IPS-15b (cell line): ENCODE measurements at regions not wholly inside any gene's neighbourhood (a gene's known extent, or its start where the extent isn't known, plus 50 kb on each side); places are given as distances from the start of the nearest gene placed in this dataset.

Source experiments
- H3K27me3 ChIP-seq: one replicate; pipeline ENCODE4 v1.6.1; 2013; ENCODE audit warnings: low read length; ENCODE audit not compliant: control insufficient read depth, insufficient read depth
- H3K36me3 ChIP-seq: one replicate; pipeline ENCODE4 v1.6.1; 2013; ENCODE audit warnings: low read length; ENCODE audit not compliant: control insufficient read depth, insufficient read depth
- H3K4me1 ChIP-seq: one replicate; pipeline ENCODE4 v1.6.1; 2013; ENCODE audit warnings: mild to moderate bottlenecking, low read length; ENCODE audit not compliant: control insufficient read depth, insufficient read depth
- H3K4me3 ChIP-seq: one replicate; pipeline ENCODE4 v1.5.1; 2013; ENCODE audit warnings: low read depth, low read length
- H3K9ac ChIP-seq: one replicate; pipeline ENCODE4 v1.6.1; 2013; ENCODE audit warnings: low read depth, mild to moderate bottlenecking, low read length
- H3K9me3 ChIP-seq: one replicate; pipeline ENCODE4 v1.6.1; 2013; ENCODE audit warnings: mild to moderate bottlenecking, low read length; ENCODE audit not compliant: control insufficient read depth, insufficient read depth

- H3K4me3 ChIP-seq, result no peak overlapping the region
- H3K27me3 ChIP-seq, result no peaks in the 10 kb centered on the region
- no peaks in the 10 kb centered on the region for H3K9me3 ChIP-seq
- H3K4me1 ChIP-seq, result no peaks in the 10 kb centered on the region
- H3K36me3 ChIP-seq, result no peaks in the 10 kb centered on the region
- H3K9ac ChIP-seq, result no peak overlapping the region
Measured at GRCh38 chr4:38189445-38189844, 229.2 kb downstream of the PTTG2 start.

- no peaks in the 10 kb centered on the region for H3K4me1 ChIP-seq
- H3K9me3 ChIP-seq, result peaks cover 4% of the 10 kb centered on the region
- H3K4me3 ChIP-seq, result no peak overlapping the region
- no peaks in the 10 kb centered on the region for H3K36me3 ChIP-seq
- H3K9ac ChIP-seq, result no peak overlapping the region
- H3K27me3 ChIP-seq, result no peaks in the 10 kb centered on the region
Measured at GRCh38 chr4:38190717-38191178, 230.6 kb downstream of the PTTG2 start.

- no peaks in the 10 kb centered on the region for H3K27me3 ChIP-seq
- peaks cover 4% of the 10 kb centered on the region for H3K9me3 ChIP-seq
- no peak overlapping the region for H3K4me3 ChIP-seq
- no peaks in the 10 kb centered on the region for H3K36me3 ChIP-seq
- no peaks in the 10 kb centered on the region for H3K4me1 ChIP-seq
- H3K9ac ChIP-seq, result no peak overlapping the region
Measured at GRCh38 chr4:38192516-38192915, 232.3 kb downstream of the PTTG2 start.

- Histone ChIP-seq H3K4me1 (no peaks in the 10 kb centered on the region), H3K4me3 (no peak overlapping the region), H3K9ac (no peak overlapping the region), H3K9me3 (peaks cover 4% of the 10 kb centered on the region), H3K36me3 (no peaks in the 10 kb centered on the region), H3K27me3 (no peaks in the 10 kb centered on the region)
Measured at GRCh38 chr4:38193236-38193863, 233.2 kb downstream of the PTTG2 start.

- Histone ChIP-seq H3K27me3 (no peaks in the 10 kb centered on the region), H3K36me3 (no peaks in the 10 kb centered on the region), H3K4me1 (no peaks in the 10 kb centered on the region), H3K4me3 (no peak overlapping the region), H3K9me3 (peaks cover 4% of the 10 kb centered on the region), H3K9ac (no peak overlapping the region)
Measured at GRCh38 chr4:38194047-38194602, 233.9 kb downstream of the PTTG2 start.

- no peaks in the 10 kb centered on the region for H3K27me3 ChIP-seq
- no peaks in the 10 kb centered on the region for H3K36me3 ChIP-seq
- peaks cover 4% of the 10 kb centered on the region for H3K9me3 ChIP-seq
- H3K4me1 ChIP-seq, result no peaks in the 10 kb centered on the region
- H3K4me3 ChIP-seq, result no peak overlapping the region
- H3K9ac ChIP-seq, result no peak overlapping the region
Measured at GRCh38 chr4:38195486-38195885, 235.3 kb downstream of the PTTG2 start.

GRCh38 chr4:38195911-38196310 is 235.7 kb downstream of the PTTG2 start:
- H3K27me3 ChIP-seq, result no peaks in the 10 kb centered on the region
- no peak overlapping the region for H3K4me3 ChIP-seq
- H3K9me3 ChIP-seq, result peaks cover 4% of the 10 kb centered on the region
- H3K4me1 ChIP-seq, result no peaks in the 10 kb centered on the region
- no peaks in the 10 kb centered on the region for H3K36me3 ChIP-seq
- H3K9ac ChIP-seq, result no peak overlapping the region

- Histone ChIP-seq H3K9ac (no peak overlapping the region), H3K27me3 (no peaks in the 10 kb centered on the region), H3K36me3 (no peaks in the 10 kb centered on the region), H3K4me1 (no peaks in the 10 kb centered on the region), H3K4me3 (no peak overlapping the region), H3K9me3 (no peaks in the 10 kb centered on the region)
Measured at GRCh38 chr4:38202242-38202641, 242.0 kb downstream of the PTTG2 start.

- Histone ChIP-seq H3K9ac (no peak overlapping the region), H3K9me3 (no peaks in the 10 kb centered on the region), H3K27me3 (no peaks in the 10 kb centered on the region), H3K4me3 (no peak overlapping the region), H3K36me3 (no peaks in the 10 kb centered on the region), H3K4me1 (no peaks in the 10 kb centered on the region)
Measured at GRCh38 chr4:38203609-38204008, 243.4 kb downstream of the PTTG2 start.

GRCh38 chr4:38204339-38205035 is 244.3 kb downstream of the PTTG2 start:
- no peak overlapping the region for H3K4me3 ChIP-seq
- no peak overlapping the region for H3K9ac ChIP-seq
- H3K27me3 ChIP-seq, result no peaks in the 10 kb centered on the region
- no peaks in the 10 kb centered on the region for H3K9me3 ChIP-seq
- H3K4me1 ChIP-seq, result no peaks in the 10 kb centered on the region
- H3K36me3 ChIP-seq, result no peaks in the 10 kb centered on the region

GRCh38 chr4:38205261-38205660 is 245.1 kb downstream of the PTTG2 start:
- no peaks in the 10 kb centered on the region for H3K4me1 ChIP-seq
- H3K9ac ChIP-seq, result no peak overlapping the region
- no peaks in the 10 kb centered on the region for H3K9me3 ChIP-seq
- no peak overlapping the region for H3K4me3 ChIP-seq
- no peaks in the 10 kb centered on the region for H3K36me3 ChIP-seq
- no peaks in the 10 kb centered on the region for H3K27me3 ChIP-seq

GRCh38 chr4:38207110-38207457 is 246.9 kb downstream of the PTTG2 start:
- H3K9me3 ChIP-seq, result no peaks in the 10 kb centered on the region
- H3K27me3 ChIP-seq, result no peaks in the 10 kb centered on the region
- no peaks in the 10 kb centered on the region for H3K36me3 ChIP-seq
- no peaks in the 10 kb centered on the region for H3K4me1 ChIP-seq
- no peak overlapping the region for H3K4me3 ChIP-seq
- no peak overlapping the region for H3K9ac ChIP-seq
